ENCODE measurements at regions not wholly inside any gene's neighbourhood (a gene's known extent, or its start where the extent isn't known, plus 50 kb on each side); places are given as distances from the start of the nearest gene placed in this dataset.

- TF ChIP-seq HOXA7 (CRISPR knock-in tag; IDR thresholded peaks at IDR 0.05) (no peak), HOXB5 (CRISPR knock-in tag; IDR thresholded peaks at IDR 0.05) (no peak), CHD2 (IDR thresholded peaks at IDR 0.05; ENCODE audit: low read length, partially characterized antibody) (no peak), ZC3H11A (IDR thresholded peaks at IDR 0.05) (no peak), RAD21 (conservative IDR thresholded peaks at IDR 0.05 in 1 of 2, IDR thresholded peaks at IDR 0.05 in 1 of 2) (no peak), HMGXB4 (CRISPR knock-in tag; IDR thresholded peaks at IDR 0.05; ENCODE audit: borderline replicate concordance) (no peak), KDM5A (IDR thresholded peaks at IDR 0.05) (no peak), SMC3 (IDR thresholded peaks at IDR 0.05) (no peak)
- ChIA-PET POLR2A (no interaction called here), CTCF (no interaction called here)
- H3K4me1 ChIP-seq: no peaks in the 10 kb centered on the region
- H3K4me2 ChIP-seq: no peak overlapping the region
- H3K4me3 ChIP-seq: no peak overlapping the region
- WGBS (ENCODE audit: missing lambda C conversion rate): 5% methylated on average over 7 of the region's 7 CpGs
- DNase-seq (ENCODE audit: low read depth in 1 of 2, low spot score in 1 of 2) (no peak), ATAC-seq (no peak), FAIRE-seq (no peak)
- no peak overlapping the region for H3K27ac ChIP-seq
- H3K9me3 ChIP-seq: no peaks in the 10 kb centered on the region
Observed at GRCh38 chr18:25595274-25596060, 243.5 kb upstream of the ZNF521 start.

DNA sequence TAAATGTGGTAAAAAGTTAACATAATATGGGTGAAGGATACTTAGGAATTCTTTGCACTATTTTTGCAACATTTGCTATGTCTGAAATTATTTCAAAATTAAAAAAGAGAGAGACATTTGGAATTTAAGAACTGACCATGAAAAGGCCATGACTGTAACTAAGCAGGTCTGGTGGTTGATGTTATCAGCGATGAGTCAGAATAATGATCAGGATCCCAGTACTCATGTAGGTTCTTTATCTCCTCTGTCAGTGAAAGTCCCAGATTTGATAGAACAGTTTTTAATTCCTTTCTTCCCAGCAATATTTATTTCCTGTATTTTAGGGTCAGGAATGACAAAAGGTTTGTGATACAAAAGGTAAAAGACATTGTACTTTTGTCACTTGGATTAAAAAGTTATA is 242.4 kb upstream of the ZNF521 start:
- no peak for TF ChIP-seq ZC3H11A (IDR thresholded peaks at IDR 0.05)
- no peak for TF ChIP-seq RCOR1 (IDR thresholded peaks at IDR 0.05; ENCODE audit: low read depth, low read length)
- TF ChIP-seq KDM5A (IDR thresholded peaks at IDR 0.05): no peak
- no peak for TF ChIP-seq HDAC2 (IDR thresholded peaks at IDR 0.05)
- no peak for TF ChIP-seq ZNF302 (CRISPR knock-in tag; IDR thresholded peaks at IDR 0.05)
- TF ChIP-seq CHD4 (IDR thresholded peaks at IDR 0.05; ENCODE audit: borderline replicate concordance): no peak
- TF ChIP-seq MAZ (IDR thresholded peaks at IDR 0.05; ENCODE audit: borderline replicate concordance, low read depth, low read length): no peak
- no peak for TF ChIP-seq ESRRA (IDR thresholded peaks at IDR 0.05; ENCODE audit: borderline replicate concordance, low read length)
- no peak for TF ChIP-seq HMGXB4 (CRISPR knock-in tag; IDR thresholded peaks at IDR 0.05; ENCODE audit: borderline replicate concordance)
- no peak for TF ChIP-seq POLR2A (IDR thresholded peaks at IDR 0.05; ENCODE audit: low read length)
- no peak for TF ChIP-seq EHF (CRISPR knock-in tag; IDR thresholded peaks at IDR 0.05)
- CTCF ChIA-PET: no interaction called here
- FAIRE-seq (no peak), DNase-seq (ENCODE audit: low read depth in 1 of 2, low spot score in 1 of 2) (no peak), ATAC-seq (no peak)
- WGBS (ENCODE audit: missing lambda C conversion rate): 48% methylated on average over 1 of the region's 1 CpG
- Histone ChIP-seq H3K27ac (no peak overlapping the region), H3K4me2 (no peak overlapping the region), H3K4me1 (no peaks in the 10 kb centered on the region), H3K9me3 (no peaks in the 10 kb centered on the region), H3K4me3 (no peak overlapping the region)
- POLR2A ChIA-PET: no interaction called here

GRCh38 chr18:25592804-25593360 is 240.9 kb upstream of the ZNF521 start:
- Histone ChIP-seq H3K9me3 (no peaks in the 10 kb centered on the region), H3K4me2 (no peak overlapping the region), H3K4me3 (no peak overlapping the region), H3K27ac (no peak overlapping the region), H3K4me1 (no peaks in the 10 kb centered on the region)
- POLR2A ChIA-PET: no interaction called here
- no peak for DNase-seq (ENCODE audit: low read depth in 1 of 2, low spot score in 1 of 2)
- TF ChIP-seq RFX5 (IDR thresholded peaks at IDR 0.05): no peak
- TF ChIP-seq, protein P1, sequence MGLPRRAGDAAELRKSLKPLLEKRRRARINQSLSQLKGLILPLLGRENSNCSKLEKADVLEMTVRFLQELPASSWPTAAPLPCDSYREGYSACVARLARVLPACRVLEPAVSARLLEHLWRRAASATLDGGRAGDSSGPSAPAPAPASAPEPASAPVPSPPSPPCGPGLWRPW (IDR thresholded peaks at IDR 0.05): no peak
- no peak for TF ChIP-seq BHLHE40 (IDR thresholded peaks at IDR 0.05; ENCODE audit: low read depth, low read length)
- TF ChIP-seq NFE2L2 (conservative IDR thresholded peaks at IDR 0.05; ENCODE audit: low read length): no peak
- no peak for TF ChIP-seq RCOR1 (IDR thresholded peaks at IDR 0.05; ENCODE audit: low read depth, low read length)
- TF ChIP-seq NR3C1 (IDR thresholded peaks at IDR 0.05): no peak
- TF ChIP-seq FOXS1 (CRISPR knock-in tag; IDR thresholded peaks at IDR 0.05): no peak
- no peak for TF ChIP-seq MAZ (IDR thresholded peaks at IDR 0.05; ENCODE audit: borderline replicate concordance, low read depth, low read length)
- no peak for TF ChIP-seq SREBF2 (IDR thresholded peaks at IDR 0.05)
- no peak for TF ChIP-seq CHD2 (IDR thresholded peaks at IDR 0.05; ENCODE audit: low read length, partially characterized antibody)
- ATAC-seq: no peak
- 2% methylated on average over 2 of the region's 2 CpGs for WGBS (ENCODE audit: missing lambda C conversion rate)
- CTCF ChIA-PET: interaction anchor here (1.0 kb wide), 1 partner anchor 9 kb away, joined by 3 read pairs; no protein-coding TSS in a partner anchor
- FAIRE-seq: no peak

Data from A549 (cell line).